ENCODE measurements at regions not wholly inside any gene's neighbourhood (a gene's known extent, or its start where the extent isn't known, plus 50 kb on each side); places are given as distances from the start of the nearest gene placed in this dataset.

- no peak for TF ChIP-seq CTCF (IDR thresholded peaks at IDR 0.05)
Measured at GRCh38 chr13:78087966-78088678, 169.5 kb upstream of the EDNRB start.

GRCh38 chr13:78085434-78086225 is 167.0 kb upstream of the EDNRB start:
- TF ChIP-seq CTCF (IDR thresholded peaks at IDR 0.05): no peak

GRCh38 chr13:78084401-78084800 is 165.8 kb upstream of the EDNRB start:
- TF ChIP-seq CTCF (IDR thresholded peaks at IDR 0.05): no peak

GRCh38 chr13:78078168-78078567 is 159.5 kb upstream of the EDNRB start:
- TF ChIP-seq CTCF (IDR thresholded peaks at IDR 0.05): no peak

GRCh38 chr13:78067290-78067689 is 148.7 kb upstream of the EDNRB start:
- no peak for TF ChIP-seq CTCF (IDR thresholded peaks at IDR 0.05)

GRCh38 chr13:78065141-78065540 is 146.5 kb upstream of the EDNRB start:
- no peak for TF ChIP-seq CTCF (IDR thresholded peaks at IDR 0.05)

GRCh38 chr13:78061806-78062205 is 143.2 kb upstream of the EDNRB start:
- TF ChIP-seq CTCF (IDR thresholded peaks at IDR 0.05): no peak

All from LNCAP (cell line).